Liver (tissue), 8 donors: ENCODE measurements at regions not wholly inside any gene's neighbourhood (a gene's known extent, or its start where the extent isn't known, plus 50 kb on each side); places are given as distances from the start of the nearest gene placed in this dataset.
"Not testable (repeated sequence)": the region's sequence is repeated elsewhere in the genome, so short reads cannot be mapped to it uniquely, and the experiment has no call there.

Experiments used
- DNase-seq: peaks from one replicate; pipeline ENCODE4 v3.0.0-alpha.2; 2017; ENCODE audit warnings: low spot score
- H3K27ac ChIP-seq, 2 donors: one replicate each; pipeline ENCODE4 v1.7.0; 2013; ENCODE audit warnings: inconsistent platforms in 2 of 2, low read length in 2 of 2, control low read depth in 1 of 2, low read depth in 1 of 2, mild to moderate bottlenecking in 1 of 2
- H3K27me3 ChIP-seq, 4 donors: one replicate each; pipeline versions ENCODE4 v1.6.1 to v1.7.0; 2013; ENCODE audit warnings: low read length in 3 of 4, inconsistent platforms in 1 of 4, mild to moderate bottlenecking in 1 of 4, moderate library complexity in 1 of 4; ENCODE audit not compliant: control insufficient read depth in 4 of 4, insufficient read depth in 4 of 4
- H3K36me3 ChIP-seq, 4 donors: one replicate each; pipeline versions ENCODE4 v1.6.1 to v1.7.0; 2013; ENCODE audit warnings: low read length in 3 of 4, mild to moderate bottlenecking in 3 of 4, low read depth in 1 of 4, moderate library complexity in 1 of 4; ENCODE audit not compliant: control insufficient read depth in 4 of 4, insufficient read depth in 3 of 4
- H3K4me1 ChIP-seq, 4 donors: one replicate each; pipeline versions ENCODE4 v1.6.1 to v1.7.0; 2013; ENCODE audit warnings: low read length in 3 of 4, mild to moderate bottlenecking in 3 of 4, moderate library complexity in 1 of 4; ENCODE audit not compliant: control insufficient read depth in 4 of 4, insufficient read depth in 4 of 4
- H3K4me3 ChIP-seq, 3 donors: one replicate each; pipeline versions ENCODE4 v1.6.1 to v1.7.0; 2013; ENCODE audit warnings: low read length in 3 of 3, control low read depth in 1 of 3, low read depth in 1 of 3, mild to moderate bottlenecking in 1 of 3
- H3K9ac ChIP-seq, 2 donors: one replicate each; pipeline ENCODE4 v1.7.0; 2013; ENCODE audit warnings: low read length in 2 of 2, mild to moderate bottlenecking in 2 of 2, moderate library complexity in 2 of 2, control low read depth in 1 of 2, low read depth in 1 of 2
- H3K9me3 ChIP-seq, 4 donors: one replicate each; pipeline versions ENCODE4 v1.6.1 to v1.7.0; 2013; ENCODE audit warnings: low read length in 3 of 4; ENCODE audit not compliant: control insufficient read depth in 4 of 4
- ATF3 ChIP-seq: IDR thresholded peaks from 2 replicates; pipeline ENCODE4 v1.6.1; 2016; ENCODE audit warnings: antibody characterized with exemption
- CTCF ChIP-seq: fragments of 150-350 bp; IDR thresholded peaks from 2 replicates; pipeline ENCODE4 v1.5.1; 2017; ENCODE audit warnings: improper control_type of control experiment, low read depth, low read length; ENCODE audit not compliant: missing input control
- EGR1 ChIP-seq, 2 donors: IDR thresholded peaks; 2 replicates each; pipeline ENCODE4 v1.6.1; 2016 to 2018; ENCODE audit warnings: antibody characterized with exemption in 2 of 2, low read depth in 2 of 2
- FOXA1 ChIP-seq: IDR thresholded peaks from 2 replicates; pipeline ENCODE4 v1.6.1; 2016; ENCODE audit warnings: antibody characterized with exemption
- FOXA2 ChIP-seq: IDR thresholded peaks from 2 replicates; pipeline ENCODE4 v1.6.1; 2016; ENCODE audit warnings: antibody characterized with exemption
- GABPA ChIP-seq, 2 donors: IDR thresholded peaks in 1 of 2; conservative IDR thresholded peaks in 1 of 2; 2 replicates each; pipeline ENCODE4 v1.6.1; 2016; ENCODE audit warnings: antibody characterized with exemption in 2 of 2, mild to moderate bottlenecking in 1 of 2, moderate library complexity in 1 of 2
- HNF4A ChIP-seq, 2 donors: conservative IDR thresholded peaks; 2 replicates each; pipeline ENCODE4 v1.6.1; 2016; ENCODE audit warnings: antibody characterized with exemption in 2 of 2, mild to moderate bottlenecking in 2 of 2
- HNF4G ChIP-seq: IDR thresholded peaks from 2 replicates; pipeline ENCODE4 v1.6.1; 2016; ENCODE audit warnings: antibody characterized with exemption
- JUND ChIP-seq, 2 donors: IDR thresholded peaks; 2 replicates each; pipeline ENCODE4 v1.6.1; 2016; ENCODE audit warnings: antibody characterized with exemption in 2 of 2
- MAX ChIP-seq: IDR thresholded peaks from 2 replicates; pipeline ENCODE4 v1.6.1; 2016; ENCODE audit warnings: antibody characterized with exemption
- NR2F2 ChIP-seq: IDR thresholded peaks from 2 replicates; pipeline ENCODE4 v1.6.1; 2016; ENCODE audit warnings: antibody characterized with exemption
- RAD21 ChIP-seq, 2 donors: IDR thresholded peaks; 2 replicates each; pipeline ENCODE4 v1.6.1; 2016; ENCODE audit warnings: antibody characterized with exemption in 2 of 2, mild to moderate bottlenecking in 2 of 2
- REST ChIP-seq: IDR thresholded peaks from 2 replicates; pipeline ENCODE4 v1.6.1; 2016; ENCODE audit warnings: antibody characterized with exemption, mild to moderate bottlenecking
- RXRA ChIP-seq, 2 donors: IDR thresholded peaks; 2 replicates each; pipeline ENCODE4 v1.6.1; 2017 to 2018; ENCODE audit warnings: antibody characterized with exemption in 2 of 2, mild to moderate bottlenecking in 1 of 2
- SP1 ChIP-seq: IDR thresholded peaks from 2 replicates; pipeline ENCODE4 v1.6.1; 2018; ENCODE audit warnings: antibody characterized with exemption, mild to moderate bottlenecking
- TAF1 ChIP-seq: conservative IDR thresholded peaks from 2 replicates; pipeline ENCODE4 v1.6.1; 2016; ENCODE audit warnings: antibody characterized with exemption, mild to moderate bottlenecking
- YY1 ChIP-seq: IDR thresholded peaks from 2 replicates; pipeline ENCODE4 v1.6.1; 2016; ENCODE audit warnings: antibody characterized with exemption, mild to moderate bottlenecking
- ZBTB33 ChIP-seq: IDR thresholded peaks from 2 replicates; pipeline ENCODE4 v1.6.1; 2016; ENCODE audit warnings: antibody characterized with exemption
- WGBS: extraction: QIAGEN DNeasy Blood & Tissue Kit; methylation state at CpG from one replicate; pipeline ENCODE4 v1.1.7; 2013; 5-methylcytosine and 5-hydroxymethylcytosine counted together
- donor health status: healthy.
- donor health status: healthy.
- donor health status: healthy.
- donor health status: healthy.
- donor health status: healthy.

GRCh38 chr5:12592228-12592627 is 688.0 kb upstream of the CTNND2 start:
- Histone ChIP-seq H3K4me1 (no peaks in the 10 kb centered on the region), H3K36me3 (no peaks in the 10 kb centered on the region), H3K27ac (no peak overlapping the region), H3K9me3 (no peaks in the 10 kb centered on the region), H3K9ac (no peak overlapping the region), H3K27me3 (no peaks in the 10 kb centered on the region), H3K4me3 (no peak overlapping the region)
- WGBS: 80% methylated on average over 3 of the region's 3 CpGs
- TF ChIP-seq FOXA2 (no peak), SP1 (no peak), FOXA1 (no peak), YY1 (no peak), MAX (no peak), EGR1 (IDR thresholded peaks at IDR 0.05; ENCODE audit: low read depth in 2 of 2) (no peak)
- DNase-seq: no peak

GRCh38 chr5:12586406-12586805 is 682.2 kb upstream of the CTNND2 start:
- TF ChIP-seq NR2F2 (no peak), MAX (no peak), FOXA1 (no peak), HNF4G (no peak), SP1 (no peak), YY1 (no peak), HNF4A (conservative IDR thresholded peaks at IDR 0.05) (no peak), FOXA2 (no peak), ZBTB33 (no peak), GABPA (IDR thresholded peaks at IDR 0.05 in 1 of 2, conservative IDR thresholded peaks at IDR 0.05 in 1 of 2) (no peak), CTCF (no peak), RAD21 (IDR thresholded peaks at IDR 0.05) (no peak), ATF3 (no peak), EGR1 (IDR thresholded peaks at IDR 0.05; ENCODE audit: low read depth in 2 of 2) (no peak), RXRA (IDR thresholded peaks at IDR 0.05) (no peak), REST (no peak), JUND (IDR thresholded peaks at IDR 0.05) (no peak), TAF1 (no peak)
- H3K9me3 ChIP-seq: peaks cover 0 to 5% (median 0%) of the 10 kb centered on the region in 4 donors
- no peak overlapping the region for H3K9ac ChIP-seq
- H3K4me3 ChIP-seq: no peak overlapping the region
- no peaks in the 10 kb centered on the region for H3K36me3 ChIP-seq
- H3K4me1 ChIP-seq: no peaks in the 10 kb centered on the region
- no peaks in the 10 kb centered on the region for H3K27me3 ChIP-seq
- no peak overlapping the region for H3K27ac ChIP-seq
- no peak for DNase-seq

GRCh38 chr5:12578803-12579202 is 674.6 kb upstream of the CTNND2 start:
- H3K36me3 ChIP-seq, H3K27ac ChIP-seq, H3K9ac ChIP-seq, H3K9me3 ChIP-seq, DNase-seq, H3K4me1 ChIP-seq, H3K27me3 ChIP-seq, H3K4me3 ChIP-seq: not testable (repeated sequence)
- 82% methylated on average over 13 of the region's 13 CpGs for WGBS

GRCh38 chr5:12576953-12577352 is 672.7 kb upstream of the CTNND2 start:
- not testable (repeated sequence) for H3K27ac ChIP-seq, H3K4me1 ChIP-seq, H3K9me3 ChIP-seq, H3K4me3 ChIP-seq, H3K27me3 ChIP-seq, DNase-seq, H3K36me3 ChIP-seq, H3K9ac ChIP-seq
- 98% methylated on average over 1 of the region's 1 CpG for WGBS
